ENCODE measurements at regions not wholly inside any gene's neighbourhood (a gene's known extent, or its start where the extent isn't known, plus 50 kb on each side); places are given as distances from the start of the nearest gene placed in this dataset.
"Not testable (repeated sequence)": the region's sequence is repeated elsewhere in the genome, so short reads cannot be mapped to it uniquely, and the experiment has no call there.

DNA sequence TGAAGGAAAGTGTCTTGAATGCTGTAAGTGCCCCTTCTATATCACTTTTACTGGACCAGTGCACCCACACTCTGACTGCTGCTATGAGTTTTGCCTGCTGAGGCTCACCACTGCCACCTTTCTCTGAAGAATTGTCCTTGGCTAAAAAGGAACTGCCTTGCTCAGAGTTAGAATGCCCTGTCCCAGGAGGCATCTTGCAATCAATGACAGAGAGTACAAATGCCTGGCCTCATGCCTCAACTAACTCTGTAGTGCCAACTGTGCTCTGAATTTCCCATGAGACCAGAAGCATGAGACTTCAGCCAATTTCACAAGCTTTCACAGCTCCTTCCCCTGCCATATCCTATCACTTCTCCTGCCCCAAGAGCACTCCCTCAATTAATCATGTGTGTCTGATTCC lies 569.7 kb downstream of the ZNF608 start:
- Histone ChIP-seq H3K27ac (ENCODE audit: low read depth, low read length) (no peak overlapping the region), H3K36me3 (ENCODE audit: control insufficient read depth in 3 of 3, insufficient read depth in 3 of 3, low read length in 3 of 3) (no peaks in the 10 kb centered on the region), H3K9me3 (ENCODE audit: control insufficient read depth in 3 of 3, low read length in 3 of 3) (peaks cover 0 to 4% (median 4%) of the 10 kb centered on the region in 3 donors), H3K9ac (ENCODE audit: low read depth in 1 of 3, low read length in 3 of 3) (no peak overlapping the region), H3K27me3 (ENCODE audit: control insufficient read depth in 3 of 3, insufficient read depth in 3 of 3, low read length in 3 of 3) (no peaks in the 10 kb centered on the region), H3K4me1 (ENCODE audit: control insufficient read depth in 3 of 3, insufficient read depth in 3 of 3, low read length in 3 of 3) (no peaks in the 10 kb centered on the region), H3K4me3 (ENCODE audit: low read length in 3 of 3) (no peak overlapping the region)

DNA sequence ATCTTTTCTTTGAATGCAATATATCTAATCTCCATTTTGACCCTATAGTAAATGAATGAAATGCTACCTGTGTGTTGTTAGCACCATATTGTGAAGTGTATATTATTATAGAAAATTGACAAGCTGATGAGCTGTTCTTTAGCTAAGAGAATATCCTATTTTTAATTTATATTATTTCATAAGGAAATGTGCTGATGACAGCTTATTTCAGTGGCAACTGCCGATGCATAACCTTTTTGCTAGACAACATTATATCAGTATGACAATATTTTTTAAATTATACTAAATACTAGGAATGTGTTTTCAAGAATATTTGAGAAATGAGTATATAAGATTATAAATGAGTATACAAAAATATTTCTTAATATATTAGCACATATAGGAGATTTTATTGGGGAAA lies 573.1 kb downstream of the ZNF608 start:
- Histone ChIP-seq H3K36me3 (ENCODE audit: control insufficient read depth in 3 of 3, insufficient read depth in 3 of 3, low read length in 3 of 3) (no peaks in the 10 kb centered on the region), H3K4me1 (ENCODE audit: control insufficient read depth in 3 of 3, insufficient read depth in 3 of 3, low read length in 3 of 3) (no peaks in the 10 kb centered on the region), H3K9ac (ENCODE audit: low read depth in 1 of 3, low read length in 3 of 3) (no peak overlapping the region), H3K27me3 (ENCODE audit: control insufficient read depth in 3 of 3, insufficient read depth in 3 of 3, low read length in 3 of 3) (no peaks in the 10 kb centered on the region), H3K9me3 (ENCODE audit: control insufficient read depth in 3 of 3, low read length in 3 of 3) (peaks cover 0 to 6% (median 4%) of the 10 kb centered on the region in 3 donors), H3K4me3 (ENCODE audit: low read length in 3 of 3) (no peak overlapping the region), H3K27ac (ENCODE audit: low read depth, low read length) (no peak overlapping the region)

DNA sequence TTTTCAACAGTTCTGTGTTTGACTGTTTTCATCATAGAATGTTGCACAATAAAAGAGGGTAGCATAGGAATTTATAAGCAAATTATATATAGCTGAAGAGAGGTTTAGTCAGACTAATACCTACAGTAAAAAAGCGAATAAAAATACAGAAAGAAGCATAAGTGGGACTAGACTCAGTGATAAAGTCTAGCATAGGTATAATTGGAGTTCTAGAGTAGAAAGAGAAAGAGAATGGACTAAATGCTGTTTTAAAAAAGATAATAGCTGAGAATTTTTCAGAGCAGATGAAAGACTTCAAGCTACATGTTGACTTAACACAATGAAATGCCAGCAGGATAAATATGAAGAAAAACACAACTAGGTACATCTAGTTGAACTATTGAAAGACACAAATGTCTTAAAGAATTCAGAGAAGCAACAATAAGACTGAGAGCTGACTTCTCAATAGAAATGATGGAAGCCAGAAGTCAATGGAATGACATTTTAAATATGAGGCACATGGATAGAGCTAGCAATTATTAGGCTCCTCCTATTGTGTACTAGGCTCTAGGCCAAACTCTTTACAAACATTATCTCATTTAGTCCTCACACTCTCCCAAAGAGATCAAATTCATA lies 573.9 kb downstream of the ZNF608 start:
- H3K4me3 ChIP-seq (ENCODE audit: low read length in 3 of 3): no peak overlapping the region
- H3K9me3 ChIP-seq (ENCODE audit: control insufficient read depth in 3 of 3, low read length in 3 of 3): peaks cover 0 to 6% (median 4%) of the 10 kb centered on the region in 3 donors
- no peaks in the 10 kb centered on the region for H3K4me1 ChIP-seq (ENCODE audit: control insufficient read depth in 3 of 3, insufficient read depth in 3 of 3, low read length in 3 of 3)
- H3K36me3 ChIP-seq (ENCODE audit: control insufficient read depth in 3 of 3, insufficient read depth in 3 of 3, low read length in 3 of 3): no peaks in the 10 kb centered on the region
- no peak overlapping the region for H3K27ac ChIP-seq (ENCODE audit: low read depth, low read length)
- H3K27me3 ChIP-seq (ENCODE audit: control insufficient read depth in 3 of 3, insufficient read depth in 3 of 3, low read length in 3 of 3): no peaks in the 10 kb centered on the region
- no peak overlapping the region for H3K9ac ChIP-seq (ENCODE audit: low read depth in 1 of 3, low read length in 3 of 3)

DNA sequence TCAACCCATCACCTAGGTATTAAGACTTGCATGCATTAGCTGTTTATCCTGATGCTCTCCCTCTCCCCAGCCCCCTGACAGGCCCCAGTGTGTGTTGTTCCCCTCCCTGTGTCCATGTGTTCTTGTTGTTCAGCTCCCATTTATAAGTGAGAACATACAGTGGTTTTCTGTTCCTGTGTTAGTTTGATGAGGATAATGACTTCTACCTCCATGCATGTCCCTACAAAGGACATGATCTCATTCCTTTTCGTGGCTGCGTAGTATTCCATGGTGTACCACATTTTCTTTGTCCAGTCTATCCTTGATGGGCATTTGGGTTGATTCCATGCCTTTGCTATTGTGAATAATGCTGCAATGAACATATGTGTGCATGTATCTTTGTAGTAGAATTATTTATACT lies 578.3 kb downstream of the ZNF608 start:
- not testable (repeated sequence) for H3K36me3 ChIP-seq (ENCODE audit: control insufficient read depth in 3 of 3, insufficient read depth in 3 of 3, low read length in 3 of 3); H3K9me3 ChIP-seq (ENCODE audit: control insufficient read depth in 3 of 3, low read length in 3 of 3); H3K9ac ChIP-seq (ENCODE audit: low read depth in 1 of 3, low read length in 3 of 3); H3K27me3 ChIP-seq (ENCODE audit: control insufficient read depth in 3 of 3, insufficient read depth in 3 of 3, low read length in 3 of 3); H3K27ac ChIP-seq (ENCODE audit: low read depth, low read length); H3K4me3 ChIP-seq (ENCODE audit: low read length in 3 of 3); H3K4me1 ChIP-seq (ENCODE audit: control insufficient read depth in 3 of 3, insufficient read depth in 3 of 3, low read length in 3 of 3)

DNA sequence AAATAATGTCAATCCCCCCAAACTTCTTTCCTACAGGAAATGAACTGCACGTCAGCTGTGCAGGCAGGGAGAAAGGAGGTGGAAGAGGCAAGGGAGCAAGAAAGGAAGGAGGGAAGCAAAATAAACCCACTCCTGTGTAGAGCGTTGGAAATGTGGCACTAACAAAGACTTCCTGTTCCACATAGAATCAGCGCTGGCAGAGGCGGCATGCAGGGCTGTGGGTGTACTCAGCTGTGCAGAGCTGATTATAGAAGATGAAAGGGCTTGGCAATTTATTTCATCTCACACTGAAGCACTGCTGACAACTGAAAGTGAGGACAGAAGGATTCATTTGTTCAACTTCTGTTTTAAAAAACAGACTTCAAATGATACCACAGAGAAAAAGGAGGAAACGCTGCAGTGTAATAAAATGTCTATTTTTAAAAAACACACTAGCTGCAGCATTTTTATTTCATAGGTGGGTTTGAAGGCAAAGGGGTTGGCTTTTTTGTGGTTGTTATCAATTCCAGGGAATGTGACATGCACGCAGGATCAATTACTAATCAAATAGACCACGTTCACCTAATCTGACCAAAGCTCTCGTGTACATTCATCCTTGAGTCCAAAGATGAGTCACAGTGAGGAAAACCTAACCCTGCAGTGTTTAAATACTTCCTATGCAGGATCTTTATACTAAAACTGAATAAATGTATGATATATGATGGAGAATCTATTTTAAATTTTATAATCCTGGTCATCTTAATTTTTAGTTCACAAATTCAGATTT lies 583.5 kb downstream of the ZNF608 start:
- Histone ChIP-seq H3K9me3 (ENCODE audit: control insufficient read depth in 3 of 3, low read length in 3 of 3) (no peaks in the 10 kb centered on the region), H3K36me3 (ENCODE audit: control insufficient read depth in 3 of 3, insufficient read depth in 3 of 3, low read length in 3 of 3) (no peaks in the 10 kb centered on the region), H3K4me3 (ENCODE audit: low read length in 3 of 3) (peak overlapping the region in 1 of 3 donors; percentile 32), H3K27ac (ENCODE audit: low read depth, low read length) (no peak overlapping the region), H3K4me1 (ENCODE audit: control insufficient read depth in 3 of 3, insufficient read depth in 3 of 3, low read length in 3 of 3) (peaks cover 0 to 4% (median 0%) of the 10 kb centered on the region in 3 donors), H3K9ac (ENCODE audit: low read depth in 1 of 3, low read length in 3 of 3) (no peak overlapping the region), H3K27me3 (ENCODE audit: control insufficient read depth in 3 of 3, insufficient read depth in 3 of 3, low read length in 3 of 3) (no peaks in the 10 kb centered on the region)

DNA sequence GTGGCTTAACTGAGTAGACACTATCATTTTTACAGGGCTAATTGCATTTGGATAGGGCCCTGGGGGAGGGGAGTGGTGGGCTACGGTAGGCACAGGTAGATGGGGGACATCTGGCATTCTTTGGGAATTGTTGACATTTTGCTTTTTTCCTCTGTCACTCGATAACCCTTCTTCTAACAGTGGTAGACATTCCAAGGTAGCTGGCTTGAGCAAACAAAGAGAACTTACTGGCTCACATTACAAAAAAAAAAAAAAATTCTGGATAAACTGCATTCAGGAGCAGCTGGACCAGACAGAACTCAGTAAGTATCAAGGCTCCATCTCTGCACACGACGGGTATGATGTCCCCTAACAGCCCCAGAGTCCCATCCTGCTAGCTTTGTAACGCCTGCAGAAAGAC lies 585.2 kb downstream of the ZNF608 start:
- Histone ChIP-seq H3K27me3 (ENCODE audit: control insufficient read depth in 3 of 3, insufficient read depth in 3 of 3, low read length in 3 of 3) (no peaks in the 10 kb centered on the region), H3K9ac (ENCODE audit: low read depth in 1 of 3, low read length in 3 of 3) (no peak overlapping the region), H3K4me1 (ENCODE audit: control insufficient read depth in 3 of 3, insufficient read depth in 3 of 3, low read length in 3 of 3) (peaks cover 0 to 4% (median 0%) of the 10 kb centered on the region in 3 donors), H3K9me3 (ENCODE audit: control insufficient read depth in 3 of 3, low read length in 3 of 3) (no peaks in the 10 kb centered on the region), H3K27ac (ENCODE audit: low read depth, low read length) (no peak overlapping the region), H3K36me3 (ENCODE audit: control insufficient read depth in 3 of 3, insufficient read depth in 3 of 3, low read length in 3 of 3) (no peaks in the 10 kb centered on the region), H3K4me3 (ENCODE audit: low read length in 3 of 3) (no peak overlapping the region)

DNA sequence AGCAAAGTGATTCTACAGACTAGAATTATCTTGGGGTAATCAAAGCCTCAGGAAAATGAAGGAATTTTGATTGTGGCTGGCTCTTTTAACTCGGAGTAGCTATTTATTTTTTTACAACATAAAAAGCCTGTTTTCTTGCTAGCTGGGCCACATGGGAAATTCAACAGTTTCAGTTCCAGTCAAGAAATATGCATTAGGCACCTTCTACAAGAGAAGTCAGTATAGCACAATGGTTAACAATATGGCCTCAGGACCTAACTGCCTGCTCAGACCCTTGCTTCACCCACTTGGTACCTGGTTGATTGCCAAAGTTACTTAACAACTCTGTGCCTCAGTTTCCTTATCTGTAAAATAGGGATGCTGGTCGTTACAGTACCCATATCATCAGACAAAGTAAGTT lies 586.2 kb downstream of the ZNF608 start:
- no peak overlapping the region for H3K9ac ChIP-seq (ENCODE audit: low read depth in 1 of 3, low read length in 3 of 3)
- no peak overlapping the region for H3K4me3 ChIP-seq (ENCODE audit: low read length in 3 of 3)
- H3K27ac ChIP-seq (ENCODE audit: low read depth, low read length): no peak overlapping the region
- H3K36me3 ChIP-seq (ENCODE audit: control insufficient read depth in 3 of 3, insufficient read depth in 3 of 3, low read length in 3 of 3): no peaks in the 10 kb centered on the region
- H3K27me3 ChIP-seq (ENCODE audit: control insufficient read depth in 3 of 3, insufficient read depth in 3 of 3, low read length in 3 of 3): no peaks in the 10 kb centered on the region
- H3K9me3 ChIP-seq (ENCODE audit: control insufficient read depth in 3 of 3, low read length in 3 of 3): peaks cover 0 to 2% (median 0%) of the 10 kb centered on the region in 3 donors
- H3K4me1 ChIP-seq (ENCODE audit: control insufficient read depth in 3 of 3, insufficient read depth in 3 of 3, low read length in 3 of 3): peaks cover 0 to 4% (median 0%) of the 10 kb centered on the region in 3 donors

DNA sequence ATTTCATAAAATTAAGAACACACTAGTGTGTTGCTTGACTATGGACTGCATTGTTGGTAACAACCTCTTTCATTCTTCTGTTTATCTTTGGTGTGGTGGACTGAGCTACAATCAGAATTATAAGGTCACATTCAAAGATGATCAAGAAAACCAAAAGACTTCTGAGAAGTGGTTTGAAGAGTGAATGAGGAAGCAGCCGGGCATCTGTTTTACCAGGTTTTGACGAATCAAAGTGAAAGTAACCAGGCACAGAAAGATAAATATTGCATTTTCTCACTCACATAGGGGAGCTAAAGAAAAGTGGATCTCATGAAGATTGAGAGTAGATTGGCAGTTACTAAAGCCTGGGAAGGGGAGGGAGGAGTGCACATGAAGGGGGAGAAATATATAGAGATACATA lies 589.1 kb downstream of the ZNF608 start:
- no peak overlapping the region for H3K27ac ChIP-seq (ENCODE audit: low read depth, low read length)
- H3K9me3 ChIP-seq (ENCODE audit: control insufficient read depth in 3 of 3, low read length in 3 of 3): peaks cover 0 to 3% (median 2%) of the 10 kb centered on the region in 3 donors
- H3K27me3 ChIP-seq (ENCODE audit: control insufficient read depth in 3 of 3, insufficient read depth in 3 of 3, low read length in 3 of 3): no peaks in the 10 kb centered on the region
- H3K4me1 ChIP-seq (ENCODE audit: control insufficient read depth in 3 of 3, insufficient read depth in 3 of 3, low read length in 3 of 3): no peaks in the 10 kb centered on the region
- no peak overlapping the region for H3K4me3 ChIP-seq (ENCODE audit: low read length in 3 of 3)
- no peak overlapping the region for H3K9ac ChIP-seq (ENCODE audit: low read depth in 1 of 3, low read length in 3 of 3)
- no peaks in the 10 kb centered on the region for H3K36me3 ChIP-seq (ENCODE audit: control insufficient read depth in 3 of 3, insufficient read depth in 3 of 3, low read length in 3 of 3)

DNA sequence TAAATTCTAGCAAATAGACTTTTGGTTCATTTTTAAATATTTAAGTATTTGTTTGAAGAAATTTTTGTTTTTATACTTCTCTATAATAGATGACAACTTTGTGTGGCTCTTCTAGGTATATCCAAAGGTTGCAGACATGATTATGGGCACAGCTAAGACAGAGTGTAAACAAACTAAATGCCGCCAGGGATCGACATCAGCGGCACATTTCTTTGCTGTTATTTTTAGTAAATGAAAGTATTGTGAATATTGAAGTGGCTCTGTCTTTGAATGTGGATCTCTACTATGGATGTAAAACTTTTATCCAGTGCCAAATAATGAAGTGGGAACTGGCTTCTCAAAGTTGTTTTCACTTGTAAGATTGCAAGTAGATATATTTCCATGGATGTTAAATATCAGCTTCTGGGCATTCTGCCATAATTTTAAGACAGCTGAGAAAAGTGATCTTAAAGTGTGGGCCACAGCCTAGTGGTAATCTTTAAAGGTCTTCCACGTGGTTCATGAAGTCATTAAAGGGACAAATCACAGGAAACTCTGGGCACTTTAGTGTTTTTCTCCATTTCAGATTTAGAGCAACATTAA lies 589.9 kb downstream of the ZNF608 start:
- no peak overlapping the region for H3K4me3 ChIP-seq (ENCODE audit: low read length in 3 of 3)
- peaks cover 0 to 3% (median 2%) of the 10 kb centered on the region in 3 donors for H3K9me3 ChIP-seq (ENCODE audit: control insufficient read depth in 3 of 3, low read length in 3 of 3)
- H3K36me3 ChIP-seq (ENCODE audit: control insufficient read depth in 3 of 3, insufficient read depth in 3 of 3, low read length in 3 of 3): no peaks in the 10 kb centered on the region
- H3K4me1 ChIP-seq (ENCODE audit: control insufficient read depth in 3 of 3, insufficient read depth in 3 of 3, low read length in 3 of 3): no peaks in the 10 kb centered on the region
- H3K9ac ChIP-seq (ENCODE audit: low read depth in 1 of 3, low read length in 3 of 3): no peak overlapping the region
- peak overlapping the region; percentile 17 for H3K27ac ChIP-seq (ENCODE audit: low read depth, low read length)
- H3K27me3 ChIP-seq (ENCODE audit: control insufficient read depth in 3 of 3, insufficient read depth in 3 of 3, low read length in 3 of 3): no peaks in the 10 kb centered on the region

DNA sequence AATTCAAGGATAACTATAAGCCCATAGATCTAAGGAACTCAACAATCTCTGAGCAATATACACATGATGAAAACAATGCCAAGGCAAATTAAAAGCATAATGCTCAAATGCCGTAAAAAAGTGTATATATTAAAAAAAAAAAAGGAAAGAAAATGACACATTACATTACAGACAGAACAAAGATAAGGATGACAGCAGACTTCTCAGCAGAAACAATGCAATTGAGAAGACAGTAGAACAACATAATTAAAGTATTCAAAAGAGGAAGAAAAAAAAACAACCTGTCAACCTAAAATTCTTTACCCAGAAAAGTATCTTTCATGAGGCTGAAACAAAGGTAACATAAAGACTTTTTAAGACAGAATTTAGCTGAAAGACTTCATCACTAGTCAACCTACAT lies 591.7 kb downstream of the ZNF608 start:
- no peaks in the 10 kb centered on the region for H3K36me3 ChIP-seq (ENCODE audit: control insufficient read depth in 3 of 3, insufficient read depth in 3 of 3, low read length in 3 of 3)
- H3K27ac ChIP-seq (ENCODE audit: low read depth, low read length): no peak overlapping the region
- H3K4me1 ChIP-seq (ENCODE audit: control insufficient read depth in 3 of 3, insufficient read depth in 3 of 3, low read length in 3 of 3): no peaks in the 10 kb centered on the region
- peaks cover 0 to 3% (median 2%) of the 10 kb centered on the region in 3 donors for H3K9me3 ChIP-seq (ENCODE audit: control insufficient read depth in 3 of 3, low read length in 3 of 3)
- H3K9ac ChIP-seq (ENCODE audit: low read depth in 1 of 3, low read length in 3 of 3): no peak overlapping the region
- no peaks in the 10 kb centered on the region for H3K27me3 ChIP-seq (ENCODE audit: control insufficient read depth in 3 of 3, insufficient read depth in 3 of 3, low read length in 3 of 3)
- H3K4me3 ChIP-seq (ENCODE audit: low read length in 3 of 3): no peak overlapping the region
